Panc1 (cell line): ENCODE measurements at regions not wholly inside any gene's neighbourhood (a gene's known extent, or its start where the extent isn't known, plus 50 kb on each side); places are given as distances from the start of the nearest gene placed in this dataset.

Experiments used
- CTCF ChIP-seq: fragments of 450-650 bp; IDR thresholded peaks from 2 replicates; pipeline ENCODE4 v1.5.1; 2017; ENCODE audit warnings: mild to moderate bottlenecking
- REST ChIP-seq, 2 experiments: IDR thresholded peaks; 2 replicates each; pipeline ENCODE4 v1.6.1; 2011 to 2012; ENCODE audit warnings: low read depth in 2 of 2, control low read depth in 1 of 2, low read length in 1 of 2, mild to moderate bottlenecking in 1 of 2, moderate library complexity in 1 of 2; ENCODE audit not compliant: insufficient read depth in 1 of 2
- TCF7L2 ChIP-seq: IDR thresholded peaks from 2 replicates; pipeline ENCODE4 v1.6.1; 2011; ENCODE audit warnings: mild to moderate bottlenecking, low read depth, low read length, inconsistent platforms

- TF ChIP-seq TCF7L2 (no peak), CTCF (no peak), REST (IDR thresholded peaks at IDR 0.05; ENCODE audit: insufficient read depth in 1 of 2, low read depth in 2 of 2, low read length in 1 of 2) (no peak)
These were observed 284.8 kb upstream of the HS6ST1 start for GRCh38 chr2:128603411-128603924.
